DOHH2 (cell line): ENCODE measurements at regions not wholly inside any gene's neighbourhood (a gene's known extent, or its start where the extent isn't known, plus 50 kb on each side); places are given as distances from the start of the nearest gene placed in this dataset.

ENCODE experiments used
- H3F3A ChIP-seq: fragments of 200-600 bp; sonication (generic), shearing (Covaris generic); 2 replicates; pipeline ENCODE4 v1.6.0; 2016; ENCODE audit warnings: antibody characterized with exemption, mild to moderate bottlenecking; ENCODE audit not compliant: control insufficient read depth, insufficient read depth
- H3K27ac ChIP-seq: fragments of 200-600 bp; sonication (generic); 2 replicates; pipeline ENCODE4 v1.5.1; 2014; ENCODE audit warnings: low read depth, mild to moderate bottlenecking, low read length, moderate library complexity
- H3K27me3 ChIP-seq: fragments of 200-600 bp; sonication (generic); 2 replicates; pipeline ENCODE4 v1.6.1; 2014; ENCODE audit warnings: mild to moderate bottlenecking, low read length, mixed read lengths; ENCODE audit not compliant: control insufficient read depth
- H3K36me3 ChIP-seq: fragments of 200-600 bp; sonication (generic); 2 replicates; pipeline ENCODE4 v1.6.1; 2014; ENCODE audit warnings: mild to moderate bottlenecking, low read length, moderate library complexity, mixed read lengths; ENCODE audit not compliant: control insufficient read depth
- H3K4me1 ChIP-seq: fragments of 200-600 bp; sonication (generic); 2 replicates; pipeline ENCODE4 v1.6.1; 2014; ENCODE audit warnings: mild to moderate bottlenecking, low read length, mixed read lengths; ENCODE audit not compliant: control insufficient read depth
- H3K4me2 ChIP-seq: fragments of 200-600 bp; sonication (generic); 2 replicates; pipeline ENCODE4 v1.6.0; 2014; ENCODE audit warnings: mild to moderate bottlenecking, low read length, moderate library complexity
- H3K4me3 ChIP-seq: fragments of 200-600 bp; sonication (generic); 2 replicates; pipeline ENCODE4 v1.5.1; 2014; ENCODE audit warnings: mild to moderate bottlenecking, low read length, mixed read lengths
- H3K79me2 ChIP-seq: fragments of 200-600 bp; sonication (generic); 2 replicates; pipeline ENCODE4 v1.6.1; 2014; ENCODE audit warnings: mild to moderate bottlenecking, low read length, mixed read lengths; ENCODE audit not compliant: control insufficient read depth
- H3K9me2 ChIP-seq: fragments of 200-600 bp; sonication (generic); replicated peaks from 2 replicates; pipeline ENCODE4 v1.6.1; 2014; ENCODE audit warnings: mild to moderate bottlenecking, low read length, mixed read lengths; ENCODE audit not compliant: control insufficient read depth
- H3K9me3 ChIP-seq: fragments of 200-600 bp; sonication (generic); 2 replicates; pipeline ENCODE4 v1.6.1; 2014; ENCODE audit warnings: antibody characterized with exemption, low read length, mixed read lengths; ENCODE audit not compliant: control insufficient read depth, insufficient read depth
- H4K20me1 ChIP-seq: fragments of 200-600 bp; sonication (generic); 2 replicates; pipeline ENCODE4 v1.6.0; 2014; ENCODE audit warnings: low read depth, mild to moderate bottlenecking, antibody characterized with exemption, low read length, moderate library complexity; ENCODE audit not compliant: control insufficient read depth, insufficient read depth
- CTCF ChIP-seq: fragments of 200-600 bp; sonication (generic); IDR thresholded peaks from one replicate; pipeline ENCODE4 v1.5.1; 2014; ENCODE audit warnings: antibody characterized with exemption, mild to moderate bottlenecking, low read depth, low read length; ENCODE audit not compliant: poor library complexity, severe bottlenecking
- EZH2phosphoT487 ChIP-seq: fragments of 200-600 bp; sonication (generic); IDR thresholded peaks from 2 replicates; pipeline ENCODE4 v1.6.1; 2017; ENCODE audit warnings: borderline replicate concordance, mild to moderate bottlenecking, antibody characterized with exemption, low read length, moderate library complexity, mixed read lengths

GRCh38 chr13:34502011-34502410, 440.1 kb upstream of the NBEA start:
- Histone ChIP-seq H3K4me2 (no peak overlapping the region), H3F3A (no peaks in the 10 kb centered on the region), H3K27me3 (no peaks in the 10 kb centered on the region), H3K27ac (no peak overlapping the region), H3K79me2 (no peaks in the 10 kb centered on the region), H3K9me2 (no peaks in the 10 kb centered on the region), H3K9me3 (0 out of 2 replicates have a peak, but pooled peaks cover 3% of the 10 kb centered on the region), H3K36me3 (no peaks in the 10 kb centered on the region), H3K4me3 (no peak overlapping the region), H4K20me1 (no peaks in the 10 kb centered on the region), H3K4me1 (no peaks in the 10 kb centered on the region)
- no peak for TF ChIP-seq CTCF
- no peak for TF ChIP-seq EZH2phosphoT487

GRCh38 chr13:34502621-34503020, 439.4 kb upstream of the NBEA start:
- no peak overlapping the region for H3K27ac ChIP-seq
- no peaks in the 10 kb centered on the region for H3K9me2 ChIP-seq
- no peaks in the 10 kb centered on the region for H3K4me1 ChIP-seq
- no peaks in the 10 kb centered on the region for H3K36me3 ChIP-seq
- H3K4me3 ChIP-seq = no peak overlapping the region
- no peaks in the 10 kb centered on the region for H3K27me3 ChIP-seq
- TF ChIP-seq EZH2phosphoT487 (no peak), CTCF (no peak)
- H3K9me3 ChIP-seq = 0 out of 2 replicates have a peak, but pooled peaks cover 3% of the 10 kb centered on the region
- H4K20me1 ChIP-seq = no peaks in the 10 kb centered on the region
- H3F3A ChIP-seq = no peaks in the 10 kb centered on the region
- H3K79me2 ChIP-seq = no peaks in the 10 kb centered on the region
- H3K4me2 ChIP-seq = no peak overlapping the region

GRCh38 chr13:34506796-34507195, 435.3 kb upstream of the NBEA start:
- Histone ChIP-seq H3K4me1 (no peaks in the 10 kb centered on the region), H3F3A (no peaks in the 10 kb centered on the region), H3K4me3 (no peak overlapping the region), H3K9me2 (no peaks in the 10 kb centered on the region), H3K4me2 (no peak overlapping the region), H3K79me2 (no peaks in the 10 kb centered on the region), H4K20me1 (no peaks in the 10 kb centered on the region), H3K9me3 (0 out of 2 replicates have a peak, but pooled peaks cover 3% of the 10 kb centered on the region), H3K27me3 (no peaks in the 10 kb centered on the region), H3K36me3 (no peaks in the 10 kb centered on the region), H3K27ac (no peak overlapping the region)
- TF ChIP-seq EZH2phosphoT487 (no peak), CTCF (no peak)
